CD4-positive, alpha-beta T cell (primary cell): ENCODE measurements at regions not wholly inside any gene's neighbourhood (a gene's known extent, or its start where the extent isn't known, plus 50 kb on each side); places are given as distances from the start of the nearest gene placed in this dataset.

Experiments
- ATAC-seq: fragments of 200-7000 bp; cut with Tn5 transposase; one replicate; pipeline ENCODE4 v1.10.0; 2022; ENCODE audit warnings: mild to moderate bottlenecking; ENCODE audit not compliant: poor library complexity
- CTCF ChIA-PET: fragments of 350-600 bp; sonication (Branson Sonifier 250); formaldehyde crosslinking; loops from one replicate; lab custom pipeline; 2021; ENCODE audit warnings: antibody characterized with exemption, inconsistent platforms; lab: Charles Lee
- POLR2A ChIA-PET: fragments of 350-600 bp; sonication (Branson Sonifier 250); formaldehyde crosslinking; loops from one replicate; lab custom pipeline; 2021; ENCODE audit warnings: antibody characterized with exemption, inconsistent platforms; lab: Charles Lee
- DNase-seq, 14 experiments: peaks; one replicate each; pipeline ENCODE4 v3.0.0-alpha.2; 2013 to 2020; ENCODE audit warnings: mixed read lengths in 2 of 14
- H3K27ac ChIP-seq, 2 donors: one replicate each; pipeline versions ENCODE4 v1.5.1 to v1.7.0; 2013; ENCODE audit warnings: low read length in 2 of 2, low read depth in 1 of 2, mild to moderate bottlenecking in 1 of 2
- H3K27me3 ChIP-seq, 2 experiments: 1 replicate in 1 of 2; 2 replicates in 1 of 2; pipeline versions ENCODE4 v1.6.1 to v1.7.0; 2013; ENCODE audit warnings: low read length in 2 of 2, control low read depth in 1 of 2, mild to moderate bottlenecking in 1 of 2, moderate library complexity in 1 of 2; ENCODE audit not compliant: insufficient read depth in 2 of 2, control insufficient read depth in 1 of 2
- H3K36me3 ChIP-seq: one replicate; pipeline ENCODE4 v1.6.1; 2013; ENCODE audit warnings: low read length, control low read depth; ENCODE audit not compliant: insufficient read depth
- H3K4me1 ChIP-seq: one replicate; pipeline ENCODE4 v1.6.1; 2013; ENCODE audit warnings: low read length, control low read depth; ENCODE audit not compliant: insufficient read depth
- H3K4me3 ChIP-seq: one replicate; pipeline ENCODE4 v1.5.1; 2013; ENCODE audit warnings: mild to moderate bottlenecking, low read length, moderate library complexity
- H3K9me3 ChIP-seq, 2 experiments: 1 replicate in 1 of 2; 2 replicates in 1 of 2; pipeline versions ENCODE4 v1.6.1 to v1.7.0; 2013; ENCODE audit warnings: low read length in 2 of 2, mild to moderate bottlenecking in 2 of 2, control low read depth in 1 of 2, moderate library complexity in 1 of 2; ENCODE audit not compliant: control insufficient read depth in 1 of 2, insufficient read depth in 1 of 2
- H3K27ac Mint-ChIP-seq: one replicate; pipeline ENCODE4 v1.8.0; 2020; ENCODE audit warnings: mixed read lengths
- H3K27me3 Mint-ChIP-seq: one replicate; pipeline ENCODE4 v1.8.0; 2021; ENCODE audit warnings: mixed read lengths
- H3K36me3 Mint-ChIP-seq: one replicate; pipeline ENCODE4 v1.8.0; 2021; ENCODE audit warnings: low read depth, mixed read lengths
- H3K4me1 Mint-ChIP-seq: one replicate; pipeline ENCODE4 v1.8.0; 2021; ENCODE audit warnings: low read depth, mixed read lengths
- H3K4me3 Mint-ChIP-seq: one replicate; pipeline ENCODE4 v1.8.0; 2020; ENCODE audit warnings: mild to moderate bottlenecking, mixed read lengths
- H3K9me3 Mint-ChIP-seq: one replicate; pipeline ENCODE4 v1.8.0; 2020; ENCODE audit warnings: mixed read lengths
- CTCF ChIP-seq: fragments of 200-600 bp; IDR thresholded peaks from one replicate; pipeline ENCODE4 v1.8.0; 2022; ENCODE audit warnings: antibody characterized with exemption, mild to moderate bottlenecking
- intact Hi-C, 2 experiments: fragments of 100-400 bp; cut with DNase I in 1 of 2; cut with micrococcal nuclease in 1 of 2; formaldehyde crosslinking; loops; one replicate each; pipeline versions ENCODE4 v1.15.1 to v1.9.0; 2023 to 2025; cut with DNase I, micrococcal nuclease

DNA sequence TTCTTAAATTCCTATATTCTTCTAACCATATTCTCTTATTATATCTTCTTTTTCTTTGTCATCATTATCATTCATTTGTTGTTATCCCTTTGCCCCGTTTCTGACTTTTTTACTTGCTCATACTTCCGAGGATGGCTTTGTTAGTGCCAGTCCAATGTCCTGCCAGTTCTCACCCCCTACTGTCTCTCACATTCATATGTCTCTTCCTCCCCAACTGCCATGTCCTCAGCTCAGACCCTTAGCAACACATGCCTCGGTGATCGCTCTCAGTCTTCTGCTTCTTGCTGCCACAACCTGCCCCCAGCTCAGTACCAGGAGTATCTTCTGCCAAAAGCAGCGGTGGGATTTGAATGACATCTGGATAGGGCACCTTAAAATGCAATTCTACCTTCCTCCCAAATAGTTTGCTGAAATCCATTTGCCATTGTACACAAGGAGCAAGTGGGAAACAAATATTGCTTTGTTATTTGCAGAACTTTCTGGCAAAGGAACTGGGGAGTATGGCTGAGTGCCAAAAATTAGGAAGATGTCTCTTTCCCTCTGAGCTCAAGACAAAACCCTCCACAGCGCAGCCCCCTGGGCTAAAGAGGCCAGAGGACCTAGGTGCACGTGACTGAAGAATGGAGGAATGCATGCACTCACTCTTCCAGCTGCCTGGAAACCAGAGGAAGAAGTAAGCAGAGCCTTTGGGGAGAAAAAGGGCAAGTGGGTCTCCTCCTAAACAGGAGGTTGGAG is 57.7 kb upstream of the CTNNB1 start:
- no peak for DNase-seq
- no peaks in the 10 kb centered on the region for H3K36me3 Mint-ChIP-seq
- no peak for TF ChIP-seq CTCF
- peaks cover 7% of the 10 kb centered on the region for H3K9me3 Mint-ChIP-seq
- no peak overlapping the region for H3K4me3 Mint-ChIP-seq
- H3K27me3 Mint-ChIP-seq = no peaks in the 10 kb centered on the region
- Histone ChIP-seq H3K4me3 (no peak overlapping the region), H3K36me3 (no peaks in the 10 kb centered on the region), H3K9me3 (no peaks in the 10 kb centered on the region), H3K27ac (no peak overlapping the region), H3K27me3 (peaks cover 0 to 4% of the 10 kb centered on the region in 2 experiments), H3K4me1 (peaks cover 13% of the 10 kb centered on the region)
- intact Hi-C loops = no loop called here
- ChIA-PET CTCF (no interaction called here), POLR2A (no interaction called here)
- no peak for ATAC-seq
- H3K4me1 Mint-ChIP-seq = peaks cover 5% of the 10 kb centered on the region
- no peak overlapping the region for H3K27ac Mint-ChIP-seq

- H3K27ac Mint-ChIP-seq = no peak overlapping the region
- DNase-seq = no peak
- TF ChIP-seq CTCF = no peak
- Histone ChIP-seq H3K36me3 (no peaks in the 10 kb centered on the region), H3K9me3 (no peaks in the 10 kb centered on the region), H3K27me3 (peaks cover 0 to 4% of the 10 kb centered on the region in 2 experiments), H3K4me1 (peaks cover 13% of the 10 kb centered on the region), H3K4me3 (no peak overlapping the region), H3K27ac (no peak overlapping the region)
- H3K36me3 Mint-ChIP-seq = no peaks in the 10 kb centered on the region
- H3K9me3 Mint-ChIP-seq = peaks cover 7% of the 10 kb centered on the region
- peaks cover 5% of the 10 kb centered on the region for H3K4me1 Mint-ChIP-seq
- intact Hi-C loops = no loop called here
- ChIA-PET CTCF (no interaction called here), POLR2A (no interaction called here)
- H3K27me3 Mint-ChIP-seq = no peaks in the 10 kb centered on the region
- H3K4me3 Mint-ChIP-seq = no peak overlapping the region
- ATAC-seq = no peak
These were observed 55.8 kb upstream of the CTNNB1 start for GRCh38 chr3:41143421-41144031.

GRCh38 chr3:41144631-41145030 is 54.7 kb upstream of the CTNNB1 start:
- ATAC-seq = no peak
- H3K36me3 Mint-ChIP-seq = no peaks in the 10 kb centered on the region
- POLR2A ChIA-PET = no interaction called here

More at GRCh38 chr3:41144631-41145030, 54.7 kb upstream of the CTNNB1 start:
- H3K36me3 ChIP-seq = no peaks in the 10 kb centered on the region
- peaks cover 7% of the 10 kb centered on the region for H3K9me3 Mint-ChIP-seq
- no peak for DNase-seq
- H3K27me3 ChIP-seq = peaks cover 0 to 4% of the 10 kb centered on the region in 2 experiments
- intact Hi-C loops = no loop called here
- H3K9me3 ChIP-seq = no peaks in the 10 kb centered on the region
- H3K27ac ChIP-seq = no peak overlapping the region
- no peak for TF ChIP-seq CTCF
- H3K4me1 Mint-ChIP-seq = no peaks in the 10 kb centered on the region
- no peaks in the 10 kb centered on the region for H3K27me3 Mint-ChIP-seq
- H3K4me3 Mint-ChIP-seq = no peak overlapping the region
- peaks cover 10% of the 10 kb centered on the region for H3K4me1 ChIP-seq
- CTCF ChIA-PET = no interaction called here
- H3K4me3 ChIP-seq = no peak overlapping the region
- H3K27ac Mint-ChIP-seq = no peak overlapping the region
